A673 (cell line): ENCODE measurements at regions not wholly inside any gene's neighbourhood (a gene's known extent, or its start where the extent isn't known, plus 50 kb on each side); places are given as distances from the start of the nearest gene placed in this dataset.

ENCODE experiments used
- CTCF ChIP-seq: fragments of 300-800, 200-600 bp; sonication (generic); conservative IDR thresholded peaks from 2 replicates; pipeline ENCODE4 v1.5.1; 2017; ENCODE audit warnings: low read depth, mild to moderate bottlenecking, antibody characterized with exemption, low read length, moderate library complexity, mixed read lengths
- EZH2 ChIP-seq: fragments of 200-600 bp; sonication (generic); IDR thresholded peaks from 2 replicates; pipeline ENCODE4 v1.6.1; 2017; ENCODE audit warnings: borderline replicate concordance, low read depth, mild to moderate bottlenecking, mixed read lengths, antibody characterized with exemption, low read length; ENCODE audit not compliant: poor library complexity, severe bottlenecking

- TF ChIP-seq EZH2 (no peak), CTCF (no peak)
Observed at GRCh38 chr6:104449918-104450317, 409.8 kb downstream of the HACE1 start.
